Keratinocyte (primary cell): ENCODE measurements at regions not wholly inside any gene's neighbourhood (a gene's known extent, or its start where the extent isn't known, plus 50 kb on each side); places are given as distances from the start of the nearest gene placed in this dataset.

ENCODE experiments used
- DNase-seq: peaks from one replicate; pipeline ENCODE4 v3.0.0-alpha.2; 2011; ENCODE audit warnings: low read depth, missing footprints, low spot score
- FAIRE-seq: peaks from 2 replicates; lab custom pipeline; 2011; peaks lifted over from hg19 to GRCh38; lab: Jason Lieb, UNC
- H2AFZ ChIP-seq: 2 replicates; pipeline ENCODE4 v1.6.0; 2012; ENCODE audit warnings: low read length, control low read depth, inconsistent platforms; ENCODE audit not compliant: control insufficient read depth
- H3K27ac ChIP-seq: 2 replicates; pipeline ENCODE4 v1.5.1; 2011; ENCODE audit warnings: low read length; ENCODE audit not compliant: control insufficient read depth, insufficient read depth
- H3K27me3 ChIP-seq: 3 replicates; pipeline ENCODE4 v1.6.0; 2011; ENCODE audit warnings: low read length; ENCODE audit not compliant: control insufficient read depth, insufficient read depth; ENCODE audit errors: extremely low read depth
- H3K36me3 ChIP-seq, 2 experiments: 2 replicates in 1 of 2; 3 replicates in 1 of 2; pipeline ENCODE4 v1.5.1; 2011; ENCODE audit warnings: low read length in 2 of 2, mild to moderate bottlenecking in 1 of 2; ENCODE audit not compliant: control insufficient read depth in 2 of 2, insufficient read depth in 2 of 2; ENCODE audit errors: extremely low read depth in 1 of 2
- H3K4me1 ChIP-seq: 3 replicates; pipeline ENCODE4 v1.5.1; 2011; ENCODE audit warnings: low read length; ENCODE audit not compliant: control insufficient read depth, insufficient read depth; ENCODE audit errors: extremely low read depth
- H3K4me2 ChIP-seq: 3 replicates; pipeline ENCODE4 v1.6.0; 2011; ENCODE audit warnings: low read depth, low read length; ENCODE audit not compliant: control insufficient read depth, insufficient read depth; ENCODE audit errors: extremely low read depth
- H3K4me3 ChIP-seq, 3 experiments: fragments of 200-600 bp in 1 of 3; sonication (generic) in 1 of 3; 2 replicates in 2 of 3; 3 replicates in 1 of 3; pipeline ENCODE4 v1.5.1; 2011 to 2016; ENCODE audit warnings: low read length in 3 of 3, mild to moderate bottlenecking in 3 of 3, control low read depth in 2 of 3, inconsistent platforms in 1 of 3, low read depth in 1 of 3, mixed read lengths in 1 of 3, mixed run types in 1 of 3, moderate library complexity in 1 of 3; ENCODE audit not compliant: control insufficient read depth in 2 of 3, insufficient read depth in 2 of 3; ENCODE audit errors: extremely low read depth in 1 of 3
- H3K79me2 ChIP-seq: 2 replicates; pipeline ENCODE4 v1.6.0; 2012; ENCODE audit warnings: low read length; ENCODE audit not compliant: control insufficient read depth, insufficient read depth
- H3K9ac ChIP-seq: 3 replicates; pipeline ENCODE4 v1.6.0; 2011; ENCODE audit warnings: low read length; ENCODE audit not compliant: control insufficient read depth, insufficient read depth; ENCODE audit errors: extremely low read depth
- H3K9me1 ChIP-seq: 3 replicates; pipeline ENCODE4 v1.6.0; 2011; ENCODE audit warnings: low read length; ENCODE audit not compliant: control insufficient read depth, insufficient read depth; ENCODE audit errors: extremely low read depth
- H3K9me3 ChIP-seq: 2 replicates; pipeline ENCODE4 v1.5.1; 2012; ENCODE audit warnings: low read depth, low read length; ENCODE audit not compliant: control insufficient read depth
- H4K20me1 ChIP-seq: 3 replicates; pipeline ENCODE4 v1.6.0; 2011; ENCODE audit warnings: low read length; ENCODE audit not compliant: control insufficient read depth, insufficient read depth; ENCODE audit errors: extremely low read depth
- CTCF ChIP-seq, 3 experiments: IDR thresholded peaks in 1 of 3; conservative IDR thresholded peaks in 1 of 3; optimal IDR thresholded peaks in 1 of 3; 2 replicates in 2 of 3; 3 replicates in 1 of 3; pipeline versions ENCODE3 to v1.5.1; 2011; ENCODE audit warnings: low read length in 3 of 3, mild to moderate bottlenecking in 3 of 3, moderate library complexity in 2 of 3, control low read depth in 1 of 3, inconsistent platforms in 1 of 3; ENCODE audit not compliant: insufficient read depth in 2 of 3; ENCODE audit errors: extremely low read depth in 1 of 3
- EZH2 ChIP-seq: IDR thresholded peaks from one replicate; pipeline ENCODE4 v1.6.1; 2012; ENCODE audit warnings: inconsistent platforms, mild to moderate bottlenecking, low read length, moderate library complexity
- dilution Hi-C: fragments of 300-500 bp; cut with MboI; formaldehyde crosslinking; loops from one replicate; pipeline ENCODE4 v1.7.0; 2020; ENCODE audit warnings: low sequenced_read_pairs; ENCODE audit not compliant: extremely low pct_ligation_motif_present

- H3K79me2 ChIP-seq: no peaks in the 10 kb centered on the region
- H4K20me1 ChIP-seq: no peaks in the 10 kb centered on the region
- no peaks in the 10 kb centered on the region for H3K4me1 ChIP-seq
- no peak overlapping the region for H3K27ac ChIP-seq
- DNase-seq (no peak), FAIRE-seq (no peak)
- no peaks in the 10 kb centered on the region for H3K27me3 ChIP-seq
- no peak overlapping the region for H3K4me3 ChIP-seq
- dilution Hi-C loops: no loop called here
- H3K4me2 ChIP-seq: no peak overlapping the region
- H3K9me3 ChIP-seq: peaks cover 5% of the 10 kb centered on the region
- no peak overlapping the region for H3K9ac ChIP-seq
- no peak for TF ChIP-seq EZH2
- TF ChIP-seq CTCF (optimal IDR thresholded peaks at IDR 0.05 in 1 of 3, IDR thresholded peaks at IDR 0.05 in 1 of 3, conservative IDR thresholded peaks at IDR 0.05 in 1 of 3; ENCODE audit: extremely low read depth in 1 of 3, insufficient read depth in 2 of 3, low read length in 3 of 3): no peak
- no peaks in the 10 kb centered on the region for H3K9me1 ChIP-seq
- H3K36me3 ChIP-seq: no peaks in the 10 kb centered on the region
- H2AFZ ChIP-seq: no peak overlapping the region
These were observed 110.1 kb upstream of the IRX2 start for GRCh38 chr5:2861605-2862004.

- H3K79me2 ChIP-seq: no peaks in the 10 kb centered on the region
- no peaks in the 10 kb centered on the region for H4K20me1 ChIP-seq
- H3K9me1 ChIP-seq: no peaks in the 10 kb centered on the region
- no peaks in the 10 kb centered on the region for H3K27me3 ChIP-seq
- H3K27ac ChIP-seq: no peak overlapping the region
- dilution Hi-C loops: no loop called here
- peaks cover 5% of the 10 kb centered on the region for H3K9me3 ChIP-seq
- no peaks in the 10 kb centered on the region for H3K36me3 ChIP-seq
- no peaks in the 10 kb centered on the region for H3K4me1 ChIP-seq
- FAIRE-seq: no peak
- no peak overlapping the region for H3K4me3 ChIP-seq
- no peak for DNase-seq
- H3K9ac ChIP-seq: no peak overlapping the region
- no peak overlapping the region for H2AFZ ChIP-seq
- TF ChIP-seq CTCF (optimal IDR thresholded peaks at IDR 0.05 in 1 of 3, IDR thresholded peaks at IDR 0.05 in 1 of 3, conservative IDR thresholded peaks at IDR 0.05 in 1 of 3; ENCODE audit: extremely low read depth in 1 of 3, insufficient read depth in 2 of 3, low read length in 3 of 3) (no peak), EZH2 (no peak)
- no peak overlapping the region for H3K4me2 ChIP-seq
These were observed 108.6 kb upstream of the IRX2 start for GRCh38 chr5:2860101-2860500.
